Stomach (tissue), 8 donors: ENCODE measurements at regions not wholly inside any gene's neighbourhood (a gene's known extent, or its start where the extent isn't known, plus 50 kb on each side); places are given as distances from the start of the nearest gene placed in this dataset.

ENCODE experiments used
- DNase-seq, 2 donors: peaks; one replicate each; pipeline versions ENCODE4 v3.0.0 to v3.0.0-alpha.2; 2013 to 2019
- H3K27ac ChIP-seq, 5 donors: fragments of 200-600 bp in 4 of 5; sonication (generic) in 4 of 5; one replicate each; pipeline ENCODE4 v1.5.1; 2013 to 2019; ENCODE audit warnings: mild to moderate bottlenecking in 1 of 5, moderate library complexity in 1 of 5
- H3K27me3 ChIP-seq, 3 donors: fragments of 200-600 bp; sonication (generic); one replicate each; pipeline ENCODE4 v1.5.1; 2017 to 2019; ENCODE audit warnings: mixed run types in 1 of 3
- H3K36me3 ChIP-seq, 4 donors: fragments of 200-600 bp; sonication (generic); 1 replicate in 3 of 4; 2 replicates in 1 of 4; pipeline ENCODE4 v1.5.1; 2016 to 2019
- H3K4me1 ChIP-seq, 4 donors: fragments of 200-600 bp; sonication (generic); one replicate each; pipeline ENCODE4 v1.5.1; 2016 to 2019
- H3K4me3 ChIP-seq, 4 donors: fragments of 200-600 bp; sonication (generic) in 3 of 4; one replicate each; pipeline ENCODE4 v1.5.1; 2016 to 2019; ENCODE audit warnings: mild to moderate bottlenecking in 1 of 4
- H3K9me3 ChIP-seq, 4 donors: fragments of 200-600 bp; sonication (generic); one replicate each; pipeline ENCODE4 v1.5.1; 2016 to 2019
- CTCF ChIP-seq, 7 experiments: fragments of 450-650 bp in 4 of 7; fragments of 200-600 bp in 3 of 7; sonication (generic) in 3 of 7; IDR thresholded peaks; one replicate each; pipeline ENCODE4 v1.5.1; 2016 to 2019; ENCODE audit warnings: antibody characterized with exemption in 7 of 7, control low read depth in 2 of 7, mild to moderate bottlenecking in 1 of 7
- EP300 ChIP-seq: sonication (generic); formaldehyde crosslinking; IDR thresholded peaks from one replicate; pipeline ENCODE4 v1.6.1; 2017; ENCODE audit warnings: antibody characterized with exemption
- POLR2A ChIP-seq, 4 donors: fragments of 450-650 bp; IDR thresholded peaks; one replicate each; pipeline ENCODE4 v1.6.1; 2016; ENCODE audit warnings: antibody characterized with exemption in 4 of 4, control low read depth in 2 of 4, mild to moderate bottlenecking in 1 of 4, moderate library complexity in 1 of 4
- POLR2AphosphoS5 ChIP-seq, 3 donors: sonication (generic); formaldehyde crosslinking; IDR thresholded peaks; one replicate each; pipeline ENCODE4 v1.6.1; 2016; ENCODE audit warnings: antibody characterized with exemption in 3 of 3
- WGBS, 5 donors: extraction: QIAGEN DNeasy Blood & Tissue Kit in 3 of 5; methylation state at CpG; one replicate each; pipeline versions ENCODE4 v1.1.5 to v1.1.7; 2013 to 2018; 5-methylcytosine and 5-hydroxymethylcytosine counted together
- intact Hi-C: fragments of 100-400 bp; cut with DNase I; formaldehyde crosslinking; loops from one replicate; pipeline ENCODE4 v1.15.1; 2023; ENCODE audit warnings: low total_unique reads
- donor health status: healthy with polysubstance abuse.
- donor health status: Bipolar disorder and iron deficiency.
- donor health status: healthy.

DNA sequence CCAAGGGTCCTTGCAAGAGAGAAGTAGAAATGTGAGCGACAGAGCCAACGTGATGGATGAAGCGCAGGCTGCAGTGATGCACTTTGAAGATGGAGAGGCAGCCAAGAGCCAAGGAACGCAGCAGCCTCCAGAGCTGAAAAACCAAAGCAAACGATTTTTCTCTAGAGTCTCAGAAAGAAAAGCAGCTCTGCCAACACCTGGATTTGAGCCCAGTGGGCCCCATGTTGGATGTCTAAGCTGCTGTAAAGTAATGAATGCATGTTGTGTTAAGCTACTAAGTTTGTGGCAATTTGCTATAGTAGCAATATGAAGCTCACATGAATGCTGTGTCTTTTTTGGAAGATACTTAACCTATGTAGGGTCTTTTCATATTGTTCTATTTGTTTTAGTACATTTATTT, 894.3 kb downstream of the EFNB2 start:
- no peaks in the 10 kb centered on the region for H3K4me1 ChIP-seq
- no peak overlapping the region for H3K4me3 ChIP-seq
- H3K9me3 ChIP-seq: no peaks in the 10 kb centered on the region
- H3K36me3 ChIP-seq: no peaks in the 10 kb centered on the region
- DNase-seq: no peak
- no peaks in the 10 kb centered on the region for H3K27me3 ChIP-seq
- intact Hi-C loops: no loop called here
- H3K27ac ChIP-seq: no peak overlapping the region
- 56 to 76% (median 74%) methylated on average over 5 of the region's 5 CpGs for WGBS, 5 donors
- no peak for TF ChIP-seq POLR2A (IDR thresholded peaks at IDR 0.05)
- TF ChIP-seq CTCF (IDR thresholded peaks at IDR 0.05): no peak
- no peak for TF ChIP-seq POLR2AphosphoS5 (IDR thresholded peaks at IDR 0.05)
- no peak for TF ChIP-seq EP300

GRCh38 chr13:105638426-105638825, 897.0 kb downstream of the EFNB2 start:
- Histone ChIP-seq H3K4me1 (no peaks in the 10 kb centered on the region), H3K9me3 (no peaks in the 10 kb centered on the region), H3K27ac (no peak overlapping the region), H3K36me3 (no peaks in the 10 kb centered on the region), H3K27me3 (no peaks in the 10 kb centered on the region), H3K4me3 (no peak overlapping the region)
- DNase-seq: no peak
- intact Hi-C loops: no loop called here
- 87 to 92% (median 91%) methylated on average over 3 of the region's 3 CpGs for WGBS, 5 donors
- TF ChIP-seq POLR2A (IDR thresholded peaks at IDR 0.05) (no peak), POLR2AphosphoS5 (IDR thresholded peaks at IDR 0.05) (no peak), EP300 (no peak), CTCF (IDR thresholded peaks at IDR 0.05) (no peak)

DNA sequence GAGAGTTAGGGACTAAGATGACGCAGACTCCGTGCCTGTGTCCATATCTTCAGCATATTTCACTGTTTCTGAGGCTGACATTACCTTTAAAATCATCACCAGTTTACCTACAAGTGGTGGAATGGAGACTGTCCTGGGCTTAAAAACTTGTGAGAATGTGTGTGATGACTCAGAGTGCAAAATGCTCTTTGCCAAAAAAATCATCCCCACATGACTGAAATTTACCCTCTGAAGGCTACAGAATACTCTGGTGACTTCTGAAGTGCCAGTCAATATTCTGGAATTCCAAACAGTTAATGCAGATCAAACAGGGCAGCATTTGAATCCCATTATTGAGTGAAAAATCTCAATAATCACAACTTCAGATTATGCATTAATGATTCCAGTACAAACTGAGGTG, 901.4 kb downstream of the EFNB2 start:
- intact Hi-C loops: no loop called here
- WGBS, 5 donors: 83 to 97% (median 92%) methylated on average over 2 of the region's 2 CpGs
- no peak overlapping the region for H3K4me3 ChIP-seq
- no peak for DNase-seq
- H3K27me3 ChIP-seq: no peaks in the 10 kb centered on the region
- no peaks in the 10 kb centered on the region for H3K4me1 ChIP-seq
- no peaks in the 10 kb centered on the region for H3K36me3 ChIP-seq
- TF ChIP-seq POLR2A (IDR thresholded peaks at IDR 0.05) (no peak), CTCF (IDR thresholded peaks at IDR 0.05) (no peak)
- H3K27ac ChIP-seq: no peak overlapping the region
- no peaks in the 10 kb centered on the region for H3K9me3 ChIP-seq

DNA sequence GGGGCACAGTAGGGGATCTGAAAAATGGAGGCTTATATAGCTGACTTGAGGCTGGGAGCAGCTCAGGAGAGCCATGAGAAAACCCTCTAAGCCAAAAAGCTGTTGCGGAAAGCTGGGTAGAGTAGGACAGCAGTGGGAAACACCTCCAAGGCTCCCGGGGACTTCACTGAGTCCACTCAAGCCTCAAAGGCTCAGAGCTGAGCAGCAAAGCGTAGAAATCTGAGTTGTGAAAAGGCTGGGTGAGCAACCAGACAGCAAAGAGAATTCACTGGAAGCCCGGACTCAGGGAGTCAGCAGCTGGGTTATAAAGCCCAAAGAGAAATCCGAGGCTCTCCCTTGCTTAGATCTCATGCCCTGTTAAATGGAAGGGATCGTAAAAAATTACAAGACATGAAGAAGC, 905.0 kb downstream of the EFNB2 start:
- DNase-seq: no peak
- no peaks in the 10 kb centered on the region for H3K4me1 ChIP-seq
- H3K36me3 ChIP-seq: no peaks in the 10 kb centered on the region
- WGBS, 5 donors: 85 to 92% (median 86%) methylated on average over 6 of the region's 6 CpGs
- no peak overlapping the region for H3K27ac ChIP-seq
- no peak for TF ChIP-seq POLR2AphosphoS5 (IDR thresholded peaks at IDR 0.05)
- no peak for TF ChIP-seq CTCF (IDR thresholded peaks at IDR 0.05)
- TF ChIP-seq EP300: no peak
- TF ChIP-seq POLR2A (IDR thresholded peaks at IDR 0.05): no peak
- H3K4me3 ChIP-seq: no peak overlapping the region
- intact Hi-C loops: no loop called here
- no peaks in the 10 kb centered on the region for H3K9me3 ChIP-seq
- no peaks in the 10 kb centered on the region for H3K27me3 ChIP-seq

GRCh38 chr13:105627270-105627669, 908.2 kb downstream of the EFNB2 start:
- H3K36me3 ChIP-seq: no peaks in the 10 kb centered on the region
- no peaks in the 10 kb centered on the region for H3K4me1 ChIP-seq
- no peak overlapping the region for H3K27ac ChIP-seq
- H3K4me3 ChIP-seq: no peak overlapping the region
- no peak for DNase-seq
- H3K9me3 ChIP-seq: no peaks in the 10 kb centered on the region
- TF ChIP-seq POLR2AphosphoS5 (IDR thresholded peaks at IDR 0.05) (no peak), EP300 (no peak), CTCF (IDR thresholded peaks at IDR 0.05) (no peak), POLR2A (IDR thresholded peaks at IDR 0.05) (no peak)
- no peaks in the 10 kb centered on the region for H3K27me3 ChIP-seq
- WGBS, 5 donors: 71 to 83% (median 78%) methylated on average over 7 of the region's 7 CpGs
- intact Hi-C loops: no loop called here
